Left kidney (tissue), 1 donor: ENCODE measurements at regions not wholly inside any gene's neighbourhood (a gene's known extent, or its start where the extent isn't known, plus 50 kb on each side); places are given as distances from the start of the nearest gene placed in this dataset.

Experiments used
- DNase-seq: peaks from one replicate; pipeline ENCODE4 v3.0.0-alpha.2; 2013

- DNase-seq, result no peak
Observed at GRCh38 chr15:81987628-81988027, 58.2 kb downstream of the MEX3B start.

GRCh38 chr15:81983497-81983896, 62.3 kb downstream of the MEX3B start:
- no peak for DNase-seq

DNA sequence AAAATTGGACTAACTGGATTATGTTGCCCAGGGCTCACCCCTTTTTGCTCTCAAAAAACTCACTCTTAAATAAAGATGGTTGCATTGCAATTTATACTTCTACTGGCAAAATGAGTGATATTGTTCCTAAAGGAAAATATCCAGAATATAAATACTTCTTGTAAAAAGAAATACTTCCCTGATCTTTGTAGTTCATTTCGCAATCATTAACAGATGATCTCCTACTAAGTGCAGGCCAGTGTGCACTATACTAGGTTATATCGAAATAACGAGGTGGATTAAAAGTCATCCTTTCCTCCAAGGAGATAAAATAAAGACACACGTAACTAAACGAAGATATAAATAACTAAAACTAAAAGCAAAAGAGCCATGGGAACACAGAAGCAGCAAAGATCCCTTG, 63.0 kb downstream of the MEX3B start:
- no peak for DNase-seq

DNA sequence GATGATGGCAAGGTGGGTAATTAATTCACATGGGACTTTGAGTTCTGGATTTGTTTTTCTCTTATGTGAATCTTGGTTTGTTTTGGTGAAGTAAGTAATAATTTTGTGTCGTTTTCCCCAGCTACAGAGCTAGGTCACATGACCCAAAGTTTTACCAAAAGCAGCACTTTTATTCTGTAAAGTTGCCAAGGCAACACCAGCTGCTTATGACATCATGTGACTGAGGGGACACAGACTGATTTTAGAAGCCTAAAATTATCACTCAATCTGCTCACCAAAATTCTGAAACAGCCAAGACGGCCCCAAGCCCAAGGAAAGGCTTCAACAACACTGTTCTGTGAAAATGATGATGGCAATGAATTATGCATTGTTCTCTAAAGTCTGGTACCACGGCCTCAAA, 63.9 kb downstream of the MEX3B start:
- no peak for DNase-seq

DNA sequence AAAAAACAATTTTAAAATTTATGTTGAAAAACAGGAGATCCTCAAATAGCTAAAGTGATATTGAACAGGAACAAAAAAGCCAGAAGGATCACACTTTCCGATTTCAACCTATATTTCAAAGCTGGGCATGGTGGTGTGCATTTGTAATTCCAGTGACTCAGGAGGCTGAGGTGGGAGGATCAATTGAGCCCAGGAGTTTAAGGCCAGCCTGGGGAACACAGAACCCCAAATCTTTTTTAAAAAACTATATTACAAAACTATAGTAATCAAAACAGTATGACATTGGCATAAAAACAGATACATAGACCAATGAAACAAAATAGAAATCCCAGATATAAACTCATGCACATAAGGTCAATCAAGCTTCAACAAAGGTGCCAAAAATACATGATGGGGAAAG, 68.4 kb downstream of the MEX3B start:
- no peak for DNase-seq

- DNase-seq, result no peak
Observed at GRCh38 chr15:81968691-81969090, 77.1 kb downstream of the MEX3B start.

DNA sequence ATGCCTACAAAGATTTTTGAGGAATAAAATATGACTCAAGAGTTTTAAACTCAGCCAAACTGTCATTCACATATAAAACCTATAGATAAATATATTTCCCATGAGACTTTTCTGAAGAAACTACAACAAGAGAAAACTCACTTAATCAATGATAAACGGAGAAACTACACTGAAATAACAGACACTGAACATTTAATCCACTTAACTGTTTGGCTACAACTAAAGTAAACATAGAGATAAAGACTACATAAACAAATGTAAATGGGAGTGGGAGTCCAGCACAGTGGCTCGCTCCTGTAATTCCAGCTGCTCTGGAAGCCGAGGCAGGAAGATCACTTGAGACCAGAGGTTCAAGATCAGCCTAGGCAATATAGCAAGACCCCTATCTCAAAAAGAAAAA, 79.2 kb downstream of the MEX3B start:
- no peak for DNase-seq

- DNase-seq, result no peak
Observed at GRCh38 chr15:81962482-81962881, 83.3 kb downstream of the MEX3B start.

GRCh38 chr15:81959196-81959595, 86.6 kb downstream of the MEX3B start:
- no peak for DNase-seq

DNA sequence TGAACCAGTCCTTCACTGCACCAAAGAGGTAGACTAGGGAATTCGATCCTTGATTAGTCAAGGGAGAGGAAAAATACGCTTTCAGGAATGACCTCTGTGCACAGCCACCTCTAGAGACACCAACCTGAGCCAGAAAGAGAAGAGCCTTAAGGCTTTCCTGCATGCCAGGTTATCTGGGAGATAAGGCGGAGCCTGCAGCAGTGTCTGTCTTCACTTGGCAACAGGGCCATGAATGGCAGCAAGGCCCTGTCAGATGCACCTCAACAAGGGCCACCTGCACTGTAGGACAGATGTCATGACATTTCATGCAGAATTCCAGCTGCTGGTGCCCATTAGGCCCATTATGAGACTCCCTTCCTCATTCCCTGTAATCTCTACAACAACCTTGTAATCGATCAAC, 88.1 kb downstream of the MEX3B start:
- DNase-seq, result no peak

DNA sequence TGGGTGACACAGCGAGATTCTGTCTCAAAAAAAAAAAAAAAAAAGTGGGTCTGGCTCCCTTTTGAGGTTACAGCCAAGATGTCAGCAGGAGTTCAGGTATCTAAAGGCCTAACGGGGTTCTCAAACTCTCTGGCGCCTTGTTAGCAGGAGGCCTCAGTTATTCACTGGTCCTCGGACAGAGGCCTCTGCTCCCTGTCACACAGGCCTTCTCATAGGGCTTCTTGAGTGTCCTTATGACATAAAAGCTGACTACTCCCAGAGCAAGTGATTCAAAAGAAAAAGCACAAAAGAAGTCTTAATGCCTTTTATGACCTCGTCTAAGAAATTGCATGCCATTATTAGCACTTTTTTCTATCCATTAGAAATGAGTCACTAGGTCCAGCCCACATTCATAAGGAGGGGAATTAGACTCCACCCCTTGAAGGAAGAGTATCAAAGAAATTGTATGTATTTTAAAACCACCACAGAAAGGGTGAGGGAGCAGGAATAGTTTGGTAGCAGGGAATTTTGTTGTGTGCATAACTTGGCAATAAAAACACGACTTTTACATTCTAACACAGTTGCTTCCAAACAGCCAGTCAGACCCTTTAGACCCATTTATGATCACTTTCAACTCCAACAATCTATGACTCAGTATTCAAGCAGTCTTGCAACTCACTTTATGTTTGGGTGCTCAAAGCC, 90.3 kb downstream of the MEX3B start:
- no peak for DNase-seq

- no peak for DNase-seq
Observed at GRCh38 chr15:81954158-81954783, 91.5 kb downstream of the MEX3B start.

DNA sequence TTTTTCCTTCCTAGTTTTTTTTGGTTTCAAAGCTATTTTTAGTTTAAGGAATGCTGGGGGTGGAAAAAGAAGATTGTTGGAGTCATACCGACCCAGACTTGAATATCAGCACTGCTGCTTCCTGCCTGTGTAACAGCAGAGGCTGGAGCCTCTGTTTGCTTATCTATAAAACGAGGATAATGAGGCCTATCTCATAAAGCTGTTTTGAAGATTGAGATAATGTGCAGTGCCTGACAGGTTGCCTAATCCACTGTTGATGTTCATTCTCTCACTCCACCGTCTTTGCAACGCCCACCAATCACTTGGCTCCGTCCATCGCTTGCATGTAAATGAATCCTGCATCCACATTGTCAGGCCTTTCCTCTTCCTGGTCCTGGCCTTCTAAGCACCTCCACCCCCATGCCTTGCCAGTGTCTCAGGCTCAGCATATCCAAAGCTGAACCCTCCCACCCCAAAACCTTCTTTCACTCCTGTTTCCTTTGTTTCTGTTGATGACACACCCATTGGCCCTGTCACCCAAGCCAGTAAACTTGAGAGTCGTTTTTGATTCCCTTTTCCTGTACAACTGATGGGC, 94.9 kb downstream of the MEX3B start:
- DNase-seq, result no peak

DNA sequence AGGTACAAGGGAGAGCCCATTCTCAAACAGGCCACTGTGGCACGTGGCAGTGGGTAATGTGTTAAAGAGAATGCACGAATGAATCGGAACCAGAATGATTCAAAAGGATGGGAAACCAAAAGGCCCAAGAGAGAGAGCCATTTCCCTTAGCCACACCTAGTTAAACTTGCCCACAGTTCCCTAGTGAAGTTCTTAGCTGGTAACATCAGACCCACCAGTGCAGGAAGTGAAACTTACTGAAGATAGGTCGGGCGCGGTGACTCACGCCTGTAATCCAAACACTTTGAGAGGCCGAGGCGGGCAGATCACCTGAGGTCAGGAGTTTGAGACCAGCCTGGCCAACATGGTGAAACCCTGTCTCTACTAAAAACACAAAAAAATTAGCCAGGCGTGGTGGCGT, 97.1 kb downstream of the MEX3B start:
- no peak for DNase-seq

- DNase-seq, result no peak
Observed at GRCh38 chr15:81948222-81948621, 97.6 kb downstream of the MEX3B start.

GRCh38 chr15:81947548-81947947, 98.3 kb downstream of the MEX3B start:
- DNase-seq, result no peak

DNA sequence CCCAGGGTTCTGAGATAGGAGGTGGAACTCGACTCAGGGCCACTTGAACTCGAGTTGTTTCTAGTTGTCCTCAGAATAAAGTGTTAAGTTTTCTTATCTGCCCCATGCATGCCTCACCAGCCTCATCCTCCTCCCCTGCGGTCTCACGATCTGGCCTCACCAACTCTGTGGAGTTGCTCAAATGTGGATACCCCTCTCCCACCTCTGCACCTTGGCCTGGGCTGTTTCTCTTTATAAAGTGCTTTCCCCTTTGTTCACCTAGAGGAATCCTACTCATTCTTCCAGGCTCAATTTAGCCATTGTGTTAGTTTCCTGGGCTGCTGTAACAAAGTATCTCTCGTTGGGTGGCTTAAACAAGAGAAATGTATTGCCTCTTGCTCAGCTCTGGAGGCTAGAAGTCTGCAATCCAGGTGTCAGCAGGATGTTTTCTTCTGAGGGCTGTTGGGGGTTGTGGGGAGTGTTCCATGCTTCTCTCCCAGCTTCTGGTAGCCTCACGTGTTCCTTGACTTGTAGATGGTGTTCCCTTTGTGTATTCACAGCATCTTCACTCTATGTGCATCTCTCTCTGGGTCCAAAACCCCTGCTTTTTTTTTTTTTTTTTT, 100.7 kb downstream of the MEX3B start:
- no peak for DNase-seq

GRCh38 chr15:81942655-81943195, 103.1 kb downstream of the MEX3B start:
- no peak for DNase-seq

DNA sequence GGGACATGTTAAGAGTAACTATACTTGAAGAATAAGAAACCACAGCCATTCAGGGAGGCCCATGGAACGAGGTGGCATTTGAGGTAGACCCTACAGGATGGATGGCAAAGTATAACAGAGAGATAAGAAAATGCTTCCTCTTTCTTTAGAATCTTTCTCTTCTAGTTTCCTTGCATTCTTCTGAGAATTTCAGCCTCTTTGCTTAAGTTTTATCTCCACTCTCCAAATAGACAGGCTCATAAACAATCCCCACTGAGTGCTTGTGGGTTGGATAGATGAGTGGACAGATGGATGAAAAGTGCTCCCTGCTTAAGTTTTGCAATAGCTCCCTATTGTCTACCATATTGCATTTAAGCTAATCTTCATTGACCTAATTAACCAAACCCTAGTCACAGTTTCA, 103.7 kb downstream of the MEX3B start:
- DNase-seq, result no peak

DNA sequence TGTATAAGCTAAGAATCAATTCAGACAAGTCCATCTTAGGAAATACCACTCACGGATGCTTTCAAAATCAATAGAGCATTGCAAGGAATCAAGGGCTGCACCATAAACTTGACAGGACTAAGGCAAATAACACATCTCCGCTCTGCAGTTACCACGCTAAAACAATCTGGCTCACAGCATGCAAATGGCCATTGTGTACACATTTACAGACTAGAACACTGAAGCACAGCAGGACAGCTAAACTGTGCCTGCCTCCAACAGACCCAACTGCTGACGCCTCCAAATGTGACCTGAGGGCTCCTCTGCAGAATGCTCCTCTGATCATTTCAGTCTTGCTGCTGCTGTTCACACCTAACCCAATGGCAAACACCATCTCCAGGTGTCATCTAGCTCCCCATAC, 104.3 kb downstream of the MEX3B start:
- DNase-seq, result no peak

- DNase-seq, result no peak
Observed at GRCh38 chr15:81940467-81941451, 105.1 kb downstream of the MEX3B start.
